HCT116 (cell line): ENCODE measurements at regions not wholly inside any gene's neighbourhood (a gene's known extent, or its start where the extent isn't known, plus 50 kb on each side); places are given as distances from the start of the nearest gene placed in this dataset.

Source experiments
- ATAC-seq: fragments of 200-7000 bp; cut with Tn5 transposase; 2 replicates; pipeline ENCODE4 v1.9.1; 2020; ENCODE audit warnings: mild to moderate bottlenecking, moderate library complexity
- BruUV-seq: library from RNA; stranded (reverse); fragments of 400-500 nt; replicated peaks from 2 replicates; lab custom pipeline; 2021; lab: Mats Ljungman, UMichigan
- CTCF ChIA-PET: fragments of 300-600 bp; sonication (Branson Sonifier 250); formaldehyde crosslinking; loops from one replicate; lab custom pipeline; 2021; ENCODE audit warnings: antibody characterized with exemption; lab: Charles Lee
- POLR2A ChIA-PET: fragments of 300-600, 350-600 bp; sonication (Branson Sonifier 250); formaldehyde crosslinking; loops from one replicate; lab custom pipeline; 2021; ENCODE audit warnings: antibody characterized with exemption; lab: Charles Lee
- RAD21 ChIA-PET, 2 experiments: fragments of 300-600 bp; sonication (Branson Sonifier 250); formaldehyde crosslinking; loops; one replicate each; lab custom pipeline; 2023; ENCODE audit warnings: low total read pairs in 2 of 2; ENCODE audit not compliant: uncharacterized antibody in 2 of 2, unreplicated experiment in 2 of 2, low non-redundant PET in 1 of 2; lab: Charles Lee
- DNase-seq: peaks from one replicate; pipeline ENCODE4 v3.0.0-alpha.2; 2010; ENCODE audit warnings: low read depth, low spot score
- H2AFZ ChIP-seq: fragments of 200-600 bp; shearing (Covaris generic), sonication (generic); 2 replicates; pipeline ENCODE4 v1.6.1; 2017; ENCODE audit warnings: low read depth, mixed run types, mixed read lengths, antibody characterized with exemption, low read length; ENCODE audit not compliant: poor library complexity, severe bottlenecking
- H3K27ac ChIP-seq: 2 replicates; pipeline ENCODE4 v1.5.1; 2012; ENCODE audit warnings: low read depth, low read length
- H3K27me3 ChIP-seq: fragments of 200-600 bp; sonication (generic); 2 replicates; pipeline ENCODE4 v1.6.1; 2016; ENCODE audit warnings: mixed run types, low read length, mixed read lengths; ENCODE audit not compliant: insufficient read depth
- H3K36me3 ChIP-seq, 2 experiments: fragments of 200-500 bp in 1 of 2; fragments of 200-600 bp in 1 of 2; sonication (Bioruptor generic) in 1 of 2; sonication (generic) in 1 of 2; 2 replicates each; pipeline versions ENCODE4 v1.5.1 to v1.6.1; 2014 to 2016; ENCODE audit warnings: low read length in 2 of 2, inconsistent platforms in 1 of 2, mixed read lengths in 1 of 2, mixed run types in 1 of 2; ENCODE audit not compliant: insufficient read depth in 2 of 2, control insufficient read depth in 1 of 2
- H3K4me1 ChIP-seq, 2 experiments: fragments of 200-600 bp in 1 of 2; sonication (generic) in 1 of 2; 2 replicates each; pipeline versions ENCODE4 v1.5.1 to v1.6.1; 2012 to 2017; ENCODE audit warnings: low read length in 2 of 2, inconsistent platforms in 1 of 2, mild to moderate bottlenecking in 1 of 2, mixed read lengths in 1 of 2, mixed run types in 1 of 2, moderate library complexity in 1 of 2; ENCODE audit not compliant: insufficient read depth in 2 of 2, control insufficient read depth in 1 of 2
- H3K4me2 ChIP-seq: fragments of 200-600 bp; sonication (generic); 2 replicates; pipeline ENCODE4 v1.6.1; 2017; ENCODE audit warnings: mixed run types, low read length, mixed read lengths
- H3K4me3 ChIP-seq, 2 experiments: fragments of 200-600 bp in 1 of 2; sonication (generic) in 1 of 2; replicated peaks in 1 of 2; 2 replicates each; pipeline ENCODE4 v1.5.1; 2011 to 2016; ENCODE audit warnings: low read length in 2 of 2, control low read depth in 1 of 2, low read depth in 1 of 2, mild to moderate bottlenecking in 1 of 2, mixed read lengths in 1 of 2, mixed run types in 1 of 2
- H3K79me2 ChIP-seq: fragments of 200-600 bp; sonication (generic); 2 replicates; pipeline ENCODE4 v1.6.1; 2017; ENCODE audit warnings: mild to moderate bottlenecking, mixed run types, low read length, moderate library complexity, mixed read lengths; ENCODE audit not compliant: insufficient read depth
- H3K9ac ChIP-seq: fragments of 200-600 bp; sonication (generic); 2 replicates; pipeline ENCODE4 v1.6.1; 2016; ENCODE audit warnings: low read length, mixed read lengths
- H3K9me2 ChIP-seq: fragments of 200-600 bp; sonication (generic), shearing (Covaris generic); 2 replicates; pipeline ENCODE4 v1.6.1; 2017; ENCODE audit warnings: mixed run types, mild to moderate bottlenecking, moderate library complexity; ENCODE audit not compliant: insufficient read depth
- H3K9me3 ChIP-seq, 2 experiments: fragments of 200-500 bp in 1 of 2; fragments of 200-600 bp in 1 of 2; sonication (Bioruptor generic) in 1 of 2; sonication (generic) in 1 of 2; 2 replicates each; pipeline ENCODE4 v1.6.1; 2014 to 2017; ENCODE audit warnings: low read length in 2 of 2, mixed read lengths in 2 of 2, inconsistent platforms in 1 of 2, low read depth in 1 of 2, mild to moderate bottlenecking in 1 of 2, mixed run types in 1 of 2, moderate library complexity in 1 of 2; ENCODE audit not compliant: control insufficient read depth in 1 of 2, insufficient read depth in 1 of 2
- H4K20me1 ChIP-seq: fragments of 200-600 bp; sonication (generic), shearing (Covaris generic); 2 replicates; pipeline ENCODE4 v1.6.1; 2017; ENCODE audit warnings: mixed run types, mild to moderate bottlenecking, moderate library complexity; ENCODE audit not compliant: insufficient read depth
- EGR1 ChIP-seq: IDR thresholded peaks from 2 replicates; pipeline ENCODE4 v1.6.1; 2012; ENCODE audit warnings: low read depth
- ELF1 ChIP-seq: IDR thresholded peaks from 2 replicates; pipeline ENCODE4 v1.6.1; 2012; ENCODE audit warnings: low read depth, borderline replicate concordance
- EZH2phosphoT487 ChIP-seq: fragments of 200-600 bp; IDR thresholded peaks from 2 replicates; pipeline ENCODE4 v1.6.1; 2018; ENCODE audit warnings: antibody characterized with exemption, borderline replicate concordance
- JUND ChIP-seq: IDR thresholded peaks from 2 replicates; pipeline ENCODE4 v1.6.1; 2012
- REST ChIP-seq: IDR thresholded peaks from 2 replicates; pipeline ENCODE4 v1.6.1; 2012; ENCODE audit warnings: low read depth
- SP1 ChIP-seq: IDR thresholded peaks from 2 replicates; pipeline ENCODE4 v1.6.1; 2012; ENCODE audit warnings: low read depth
- YY1 ChIP-seq: IDR thresholded peaks from 2 replicates; pipeline ENCODE4 v1.6.1; 2011; ENCODE audit warnings: low read length, low read depth, moderate library complexity, mild to moderate bottlenecking; ENCODE audit not compliant: insufficient replicate concordance; ENCODE audit errors: extremely low read depth
- intact Hi-C: fragments of 100-400 bp; cut with micrococcal nuclease; formaldehyde crosslinking; loops from 2 replicates; pipeline ENCODE4 v1.10.0; 2022
- TF ChIP-seq, protein P1 (sequence below): IDR thresholded peaks from 2 replicates; pipeline ENCODE4 v1.6.1; 2011; ENCODE audit warnings: mild to moderate bottlenecking, low read length, moderate library complexity; ENCODE audit not compliant: insufficient replicate concordance; ENCODE audit errors: extremely low read depth
- TF ChIP-seq, protein P2 (sequence below): IDR thresholded peaks from 2 replicates; pipeline ENCODE4 v1.6.1; 2012

DNA sequence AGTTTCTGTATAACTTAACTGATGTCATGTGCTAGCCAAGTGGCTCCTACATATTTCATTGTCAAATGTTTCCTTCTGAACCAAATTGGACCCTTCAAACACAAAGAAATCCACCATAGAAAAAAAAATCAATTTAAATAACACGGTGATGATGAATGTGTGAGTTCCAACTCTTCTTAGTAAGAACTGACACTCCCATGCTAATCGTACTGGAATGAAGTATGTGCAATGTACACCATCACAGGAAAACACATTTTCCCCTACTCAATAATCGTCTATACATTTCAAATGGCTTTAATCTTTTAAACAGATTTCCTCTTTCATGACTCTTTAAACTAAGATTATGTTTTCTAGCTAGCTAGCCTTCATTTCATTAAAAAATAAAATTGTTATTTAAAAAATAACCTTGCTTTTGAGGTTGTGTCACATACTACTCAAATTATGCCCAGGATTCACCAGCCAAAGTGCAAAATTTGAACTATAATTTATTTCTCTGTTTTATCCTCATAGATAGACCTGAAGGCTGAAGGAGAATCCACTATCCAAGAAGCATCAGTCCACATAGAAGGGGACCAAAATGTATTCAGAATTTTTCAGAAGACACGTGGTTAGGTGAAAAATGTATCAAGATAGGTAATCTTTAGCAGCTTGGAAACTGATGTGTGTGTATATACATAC, 131.0 kb upstream of the ITGA1 start:
- POLR2A ChIA-PET = no interaction called here
- Histone ChIP-seq H3K9me2 (no peaks in the 10 kb centered on the region), H3K27ac (no peak overlapping the region), H3K9ac (no peak overlapping the region), H3K4me3 (no peak overlapping the region), H3K36me3 (no peaks in the 10 kb centered on the region), H3K9me3 (no peaks in the 10 kb centered on the region), H4K20me1 (no peaks in the 10 kb centered on the region), H3K79me2 (no peaks in the 10 kb centered on the region), H3K4me2 (peak overlapping the region; percentile 40), H3K27me3 (no peaks in the 10 kb centered on the region), H3K4me1 (no peaks in the 10 kb centered on the region), H2AFZ (peak overlapping the region; percentile 37)
- no TSS peak for BruUV-seq
- RAD21 ChIA-PET = no interaction called here
- ATAC-seq (peak; percentile 27), DNase-seq (no peak)
- intact Hi-C loops = loop anchor here (1.0 kb wide), 1 partner anchor 1697 kb away; no protein-coding TSS in a partner anchor
- TF ChIP-seq EZH2phosphoT487 (no peak), ELF1 (no peak), JUND (no peak), EGR1 (no peak), YY1 (no peak), REST (no peak), SP1 (no peak)
- TF ChIP-seq, protein P1, sequence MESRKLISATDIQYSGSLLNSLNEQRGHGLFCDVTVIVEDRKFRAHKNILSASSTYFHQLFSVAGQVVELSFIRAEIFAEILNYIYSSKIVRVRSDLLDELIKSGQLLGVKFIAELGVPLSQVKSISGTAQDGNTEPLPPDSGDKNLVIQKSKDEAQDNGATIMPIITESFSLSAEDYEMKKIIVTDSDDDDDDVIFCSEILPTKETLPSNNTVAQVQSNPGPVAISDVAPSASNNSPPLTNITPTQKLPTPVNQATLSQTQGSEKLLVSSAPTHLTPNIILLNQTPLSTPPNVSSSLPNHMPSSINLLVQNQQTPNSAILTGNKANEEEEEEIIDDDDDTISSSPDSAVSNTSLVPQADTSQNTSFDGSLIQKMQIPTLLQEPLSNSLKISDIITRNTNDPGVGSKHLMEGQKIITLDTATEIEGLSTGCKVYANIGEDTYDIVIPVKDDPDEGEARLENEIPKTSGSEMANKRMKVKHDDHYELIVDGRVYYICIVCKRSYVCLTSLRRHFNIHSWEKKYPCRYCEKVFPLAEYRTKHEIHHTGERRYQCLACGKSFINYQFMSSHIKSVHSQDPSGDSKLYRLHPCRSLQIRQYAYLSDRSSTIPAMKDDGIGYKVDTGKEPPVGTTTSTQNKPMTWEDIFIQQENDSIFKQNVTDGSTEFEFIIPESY = no peak
- TF ChIP-seq, protein P2, sequence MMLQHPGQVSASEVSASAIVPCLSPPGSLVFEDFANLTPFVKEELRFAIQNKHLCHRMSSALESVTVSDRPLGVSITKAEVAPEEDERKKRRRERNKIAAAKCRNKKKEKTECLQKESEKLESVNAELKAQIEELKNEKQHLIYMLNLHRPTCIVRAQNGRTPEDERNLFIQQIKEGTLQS = no peak
- CTCF ChIA-PET = interaction anchor here (1.0 kb wide), 1 partner anchor 1698 kb away, joined by 3 read pairs; no protein-coding TSS in a partner anchor
